ENCODE measurements at regions not wholly inside any gene's neighbourhood (a gene's known extent, or its start where the extent isn't known, plus 50 kb on each side); places are given as distances from the start of the nearest gene placed in this dataset.

GRCh38 chr5:88555674-88556073, 287.0 kb upstream of the TMEM161B start:
- DNase-seq (ENCODE audit: low read depth in 1 of 2, low spot score in 1 of 2), result no peak
- Histone ChIP-seq H3K4me3 (replicated peaks; ENCODE audit: insufficient read depth, low read length) (no peak overlapping the region), H3K27me3 (ENCODE audit: insufficient read depth, poor library complexity, severe bottlenecking) (no peaks in the 10 kb centered on the region), H3K27ac (replicated peaks) (no peak overlapping the region)
- TF ChIP-seq SPI1 (IDR thresholded peaks at IDR 0.05; ENCODE audit: borderline replicate concordance, low read depth), result no peak
- no peak for TF ChIP-seq POLR2AphosphoS5 (IDR thresholded peaks at IDR 0.05; ENCODE audit: low read depth)

DNA sequence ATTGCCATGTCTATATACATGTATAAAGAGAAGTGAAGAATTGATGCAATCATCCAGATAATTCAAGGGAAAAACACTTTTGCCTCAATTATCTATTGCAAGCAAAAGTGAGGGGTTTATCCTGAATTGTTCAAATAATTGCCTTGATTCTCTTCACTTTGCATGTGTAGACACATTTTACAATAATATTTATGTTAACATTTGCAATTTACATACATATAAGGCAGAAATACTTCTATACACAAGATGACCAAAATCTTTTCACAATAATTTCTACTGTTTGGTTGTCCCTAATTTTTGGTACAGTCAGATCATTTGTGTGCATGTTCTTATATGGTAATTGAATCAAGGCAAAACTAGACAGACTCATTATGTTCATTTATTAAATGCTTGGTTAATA, 285.3 kb upstream of the TMEM161B start:
- Histone ChIP-seq H3K27ac (replicated peaks) (no peak overlapping the region), H3K27me3 (ENCODE audit: insufficient read depth, poor library complexity, severe bottlenecking) (no peaks in the 10 kb centered on the region), H3K4me3 (replicated peaks; ENCODE audit: insufficient read depth, low read length) (no peak overlapping the region)
- TF ChIP-seq CTCF (IDR thresholded peaks at IDR 0.05; ENCODE audit: insufficient read depth, low read length) (no peak), GABPA (IDR thresholded peaks at IDR 0.05; ENCODE audit: low read depth) (no peak), REST (IDR thresholded peaks at IDR 0.05; ENCODE audit: insufficient replicate concordance, low read depth) (no peak), SPI1 (IDR thresholded peaks at IDR 0.05; ENCODE audit: borderline replicate concordance, low read depth) (no peak), POLR2AphosphoS5 (IDR thresholded peaks at IDR 0.05; ENCODE audit: low read depth) (no peak)
- no peak for DNase-seq (ENCODE audit: low read depth in 1 of 2, low spot score in 1 of 2)

- no peak overlapping the region for H3K27ac ChIP-seq (replicated peaks)
- no peak for DNase-seq (ENCODE audit: low read depth in 1 of 2, low spot score in 1 of 2)
- no peaks in the 10 kb centered on the region for H3K27me3 ChIP-seq (ENCODE audit: insufficient read depth, poor library complexity, severe bottlenecking)
- TF ChIP-seq POLR2AphosphoS5 (IDR thresholded peaks at IDR 0.05; ENCODE audit: low read depth) (no peak), CTCF (IDR thresholded peaks at IDR 0.05; ENCODE audit: insufficient read depth, low read length) (no peak), REST (IDR thresholded peaks at IDR 0.05; ENCODE audit: insufficient replicate concordance, low read depth) (no peak), SPI1 (IDR thresholded peaks at IDR 0.05; ENCODE audit: borderline replicate concordance, low read depth) (no peak), GABPA (IDR thresholded peaks at IDR 0.05; ENCODE audit: low read depth) (no peak)
- no peak overlapping the region for H3K4me3 ChIP-seq (replicated peaks; ENCODE audit: insufficient read depth, low read length)
Measured at GRCh38 chr5:88553136-88553875, 284.7 kb upstream of the TMEM161B start.

DNA sequence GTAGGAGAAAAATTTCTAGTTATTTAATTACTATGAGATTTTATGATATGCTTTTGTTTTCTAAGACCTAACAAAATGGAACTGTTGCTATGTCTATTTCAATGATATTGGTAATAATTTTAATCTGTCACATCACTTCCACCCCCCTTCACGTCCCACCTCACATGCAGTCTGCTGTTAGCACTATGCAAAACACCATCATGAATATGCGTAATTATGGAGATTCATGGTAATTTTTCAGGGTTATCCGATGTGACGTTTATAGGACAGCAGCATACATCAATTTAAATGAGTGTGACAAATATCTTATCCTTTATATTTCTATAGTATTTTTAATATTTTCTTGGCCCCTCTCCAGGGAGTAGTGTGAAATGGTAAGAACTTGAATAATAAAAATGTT, 283.8 kb upstream of the TMEM161B start:
- no peak overlapping the region for H3K4me3 ChIP-seq (replicated peaks; ENCODE audit: insufficient read depth, low read length)
- H3K27me3 ChIP-seq (ENCODE audit: insufficient read depth, poor library complexity, severe bottlenecking), result no peaks in the 10 kb centered on the region
- no peak for DNase-seq (ENCODE audit: low read depth in 1 of 2, low spot score in 1 of 2)
- no peak for TF ChIP-seq SPI1 (IDR thresholded peaks at IDR 0.05; ENCODE audit: borderline replicate concordance, low read depth)
- no peak for TF ChIP-seq GABPA (IDR thresholded peaks at IDR 0.05; ENCODE audit: low read depth)
- no peak for TF ChIP-seq REST (IDR thresholded peaks at IDR 0.05; ENCODE audit: insufficient replicate concordance, low read depth)
- TF ChIP-seq POLR2AphosphoS5 (IDR thresholded peaks at IDR 0.05; ENCODE audit: low read depth), result no peak
- TF ChIP-seq CTCF (IDR thresholded peaks at IDR 0.05; ENCODE audit: insufficient read depth, low read length), result no peak
- H3K27ac ChIP-seq (replicated peaks), result no peak overlapping the region

All from HL-60 (cell line).